Upper lobe of left lung (tissue), 4 donors: ENCODE measurements at regions not wholly inside any gene's neighbourhood (a gene's known extent, or its start where the extent isn't known, plus 50 kb on each side); places are given as distances from the start of the nearest gene placed in this dataset.

Experiments used
- CTCF ChIP-seq, 6 experiments: fragments of 450-650 bp in 4 of 6; fragments of 200-600 bp in 2 of 6; sonication (generic) in 2 of 6; IDR thresholded peaks; one replicate each; pipeline ENCODE4 v1.5.1; 2016 to 2019; ENCODE audit warnings: antibody characterized with exemption in 6 of 6
- POLR2A ChIP-seq, 4 donors: fragments of 450-650 bp; IDR thresholded peaks; one replicate each; pipeline ENCODE4 v1.5.1; 2016 to 2017; ENCODE audit warnings: antibody characterized with exemption in 4 of 4, mild to moderate bottlenecking in 2 of 4

- TF ChIP-seq POLR2A (IDR thresholded peaks at IDR 0.05) = no peak
- no peak for TF ChIP-seq CTCF (IDR thresholded peaks at IDR 0.05)
These were observed 54.3 kb upstream of the PPP2R2D start for GRCh38 chr10:131846240-131847101.
